ENCODE measurements at regions not wholly inside any gene's neighbourhood (a gene's known extent, or its start where the extent isn't known, plus 50 kb on each side); places are given as distances from the start of the nearest gene placed in this dataset.

GRCh38 chr20:25135031-25135430 lies 53.1 kb upstream of the VSX1 start:
- DNase-seq (ENCODE audit: low read depth) = no peak
- H3K4me3 ChIP-seq (replicated peaks; ENCODE audit: low read depth, low read length) = no peak overlapping the region
- TF ChIP-seq CTCF (IDR thresholded peaks at IDR 0.05; ENCODE audit: low read length, missing control alignments) = no peak

- no peak for TF ChIP-seq CTCF (IDR thresholded peaks at IDR 0.05; ENCODE audit: low read length, missing control alignments)
- no peak for DNase-seq (ENCODE audit: low read depth)
- H3K4me3 ChIP-seq (replicated peaks; ENCODE audit: low read depth, low read length) = no peak overlapping the region
Observed at GRCh38 chr20:25136056-25136455, 54.1 kb upstream of the VSX1 start.

- TF ChIP-seq CTCF (IDR thresholded peaks at IDR 0.05; ENCODE audit: low read length, missing control alignments) = no peak
- no peak overlapping the region for H3K4me3 ChIP-seq (replicated peaks; ENCODE audit: low read depth, low read length)
- peak; percentile 85 for DNase-seq (ENCODE audit: low read depth)
Observed at GRCh38 chr20:25136643-25137559, 55.0 kb upstream of the VSX1 start.

GRCh38 chr20:25139029-25139705 lies 56.3 kb upstream of the ENTPD6 start:
- no peak for TF ChIP-seq CTCF (IDR thresholded peaks at IDR 0.05; ENCODE audit: low read length, missing control alignments)
- DNase-seq (ENCODE audit: low read depth) = no peak

GRCh38 chr20:25140968-25141367 lies 54.5 kb upstream of the ENTPD6 start:
- no peak for DNase-seq (ENCODE audit: low read depth)
- H3K4me3 ChIP-seq (replicated peaks; ENCODE audit: low read depth, low read length) = no peak overlapping the region
- TF ChIP-seq CTCF (IDR thresholded peaks at IDR 0.05; ENCODE audit: low read length, missing control alignments) = no peak

More at GRCh38 chr20:25139029-25139705, 56.3 kb upstream of the ENTPD6 start:
- no peak overlapping the region for H3K4me3 ChIP-seq (replicated peaks; ENCODE audit: low read depth, low read length)

GRCh38 chr20:25142435-25142834 lies 53.1 kb upstream of the ENTPD6 start:
- no peak for DNase-seq (ENCODE audit: low read depth)
- H3K4me3 ChIP-seq (replicated peaks; ENCODE audit: low read depth, low read length) = no peak overlapping the region
- TF ChIP-seq CTCF (IDR thresholded peaks at IDR 0.05; ENCODE audit: low read length, missing control alignments) = no peak

All from fibroblast of pulmonary artery (primary cell).